ENCODE measurements at regions not wholly inside any gene's neighbourhood (a gene's known extent, or its start where the extent isn't known, plus 50 kb on each side); places are given as distances from the start of the nearest gene placed in this dataset.
A peak's percentile ranks its signal among the peaks of the same experiment; 100 is the strongest.

GRCh38 chr3:176395240-176395639 lies 802.0 kb downstream of the TBL1XR1 start:
- FAIRE-seq, result no peak
- ATAC-seq, result no peak
- intact Hi-C loops (cut with DNase I), result no loop called here
- DNase-seq, result no peak
- no peak overlapping the region for H3K27ac ChIP-seq
- H3K4me1 ChIP-seq, result no peaks in the 10 kb centered on the region
- H3K36me3 ChIP-seq, result no peaks in the 10 kb centered on the region
- H3K27me3 ChIP-seq, result no peaks in the 10 kb centered on the region
- H3K4me3 ChIP-seq, result no peak overlapping the region
- H3K9me3 ChIP-seq, result no peaks in the 10 kb centered on the region
- no peak for TF ChIP-seq CTCF (IDR thresholded peaks at IDR 0.05)
- WGBS, 2 donors, result 90 to 95% methylated on average over 2 of the region's 2 CpGs

- no peaks in the 10 kb centered on the region for H3K36me3 ChIP-seq
- no peak overlapping the region for H3K4me3 ChIP-seq
- no peak for TF ChIP-seq CTCF (IDR thresholded peaks at IDR 0.05)
- intact Hi-C loops (cut with DNase I), result no loop called here
- H3K27ac ChIP-seq, result no peak overlapping the region
- DNase-seq, result no peak
- ATAC-seq, result no peak
- no peaks in the 10 kb centered on the region for H3K9me3 ChIP-seq
- WGBS, 2 donors, result 39 to 55% methylated on average over 2 of the region's 2 CpGs
- FAIRE-seq, result no peak
- no peaks in the 10 kb centered on the region for H3K4me1 ChIP-seq
- H3K27me3 ChIP-seq, result no peaks in the 10 kb centered on the region
These were observed 818.5 kb downstream of the TBL1XR1 start for GRCh38 chr3:176378789-176379188.

GRCh38 chr3:176376531-176376930 lies 820.8 kb downstream of the TBL1XR1 start:
- H3K4me3 ChIP-seq, result no peak overlapping the region
- no peak for ATAC-seq
- no peaks in the 10 kb centered on the region for H3K27me3 ChIP-seq
- intact Hi-C loops (cut with DNase I), result no loop called here
- no peaks in the 10 kb centered on the region for H3K4me1 ChIP-seq
- no peak for FAIRE-seq
- no peaks in the 10 kb centered on the region for H3K9me3 ChIP-seq
- no peak overlapping the region for H3K27ac ChIP-seq
- TF ChIP-seq CTCF (IDR thresholded peaks at IDR 0.05), result no peak
- H3K36me3 ChIP-seq, result no peaks in the 10 kb centered on the region
- DNase-seq, result no peak

GRCh38 chr3:176375519-176375918 lies 821.8 kb downstream of the TBL1XR1 start:
- Histone ChIP-seq H3K9me3 (no peaks in the 10 kb centered on the region), H3K27ac (no peak overlapping the region), H3K36me3 (no peaks in the 10 kb centered on the region), H3K4me1 (no peaks in the 10 kb centered on the region), H3K4me3 (no peak overlapping the region), H3K27me3 (no peaks in the 10 kb centered on the region)
- WGBS, 2 donors, result 77 to 81% methylated on average over 1 of the region's 1 CpG
- DNase-seq, result no peak
- intact Hi-C loops (cut with DNase I), result no loop called here
- TF ChIP-seq CTCF (IDR thresholded peaks at IDR 0.05), result no peak
- ATAC-seq, result no peak
- FAIRE-seq, result no peak

GRCh38 chr3:176362191-176362731 lies 835.0 kb downstream of the TBL1XR1 start:
- ATAC-seq (no peak), FAIRE-seq (no peak), DNase-seq (peak in 2 of 6 donors; percentile 12 to 62)
- no peaks in the 10 kb centered on the region for H3K9me3 ChIP-seq
- H3K4me1 ChIP-seq, result no peaks in the 10 kb centered on the region
- no peak overlapping the region for H3K4me3 ChIP-seq
- H3K27me3 ChIP-seq, result no peaks in the 10 kb centered on the region
- no peak overlapping the region for H3K27ac ChIP-seq
- intact Hi-C loops (cut with DNase I), result no loop called here
- no peak for TF ChIP-seq CTCF (IDR thresholded peaks at IDR 0.05)
- 83 to 92% methylated on average over 36 to 45 of the region's 45 CpGs for WGBS, 2 donors
- H3K36me3 ChIP-seq, result no peaks in the 10 kb centered on the region
